HG03095 (cell line): ENCODE measurements at regions not wholly inside any gene's neighbourhood (a gene's known extent, or its start where the extent isn't known, plus 50 kb on each side); places are given as distances from the start of the nearest gene placed in this dataset.

Experiments used
- ATAC-seq: cut with Tn5 transposase; IDR thresholded peaks from one replicate; pipeline ENCODE4 v1.9.1; 2021; ENCODE audit warnings: moderate library complexity; ENCODE audit not compliant: unreplicated experiment

DNA sequence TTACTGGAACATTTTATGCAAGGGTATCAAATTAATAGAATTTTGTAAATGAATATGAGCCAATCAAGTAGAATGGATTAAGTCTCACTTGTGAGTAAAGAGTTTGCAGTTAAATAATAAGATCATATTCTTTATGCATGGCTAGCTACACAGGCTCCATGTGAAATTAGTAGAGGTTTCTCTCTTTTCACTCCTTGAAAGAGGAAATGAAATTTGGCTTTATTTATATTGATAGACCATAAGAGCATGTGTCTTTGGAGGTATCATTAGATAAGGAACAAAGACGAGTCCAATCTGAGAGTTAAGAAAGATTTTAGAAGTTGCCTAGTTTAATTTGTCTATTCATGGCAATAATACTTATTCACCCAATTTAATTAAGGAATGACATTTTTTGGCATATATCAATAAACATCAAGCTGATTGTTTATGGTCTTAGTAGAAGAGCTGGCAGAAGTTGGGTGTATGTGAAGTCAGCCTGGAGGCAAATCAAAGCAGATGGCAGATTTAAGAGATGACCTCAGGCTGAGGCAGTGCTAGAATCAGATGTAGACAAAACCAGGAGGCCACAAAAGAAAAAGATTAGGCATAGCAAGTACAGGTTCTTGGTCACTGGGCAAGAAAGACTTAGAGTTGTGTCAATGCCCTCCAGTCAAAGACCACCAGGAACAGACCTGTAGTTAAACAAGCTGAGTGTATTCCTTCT lies 406.5 kb upstream of the ARHGEF26 start:
- no peak for ATAC-seq

- ATAC-seq = no peak
Measured at GRCh38 chr3:153722157-153722556, 399.0 kb upstream of the ARHGEF26 start.

DNA sequence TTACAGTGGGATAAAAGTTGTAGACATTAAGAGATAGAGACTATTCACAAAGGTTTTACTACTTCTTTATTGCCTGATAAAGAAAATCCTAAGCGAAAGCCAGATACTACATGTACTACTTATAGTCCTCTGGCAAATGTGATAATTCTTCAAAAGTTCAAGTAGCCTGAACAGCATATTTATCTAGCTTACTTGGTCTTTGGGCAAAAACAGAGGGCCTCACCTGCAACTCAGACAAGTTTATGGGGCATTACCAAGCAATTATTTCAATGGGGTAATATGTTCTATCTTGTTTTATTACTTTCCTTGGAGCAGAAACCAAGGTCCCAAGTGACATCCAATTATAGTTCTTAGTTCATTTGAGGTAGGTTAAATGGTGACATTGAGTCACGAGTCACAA lies 390.1 kb upstream of the ARHGEF26 start:
- ATAC-seq = no peak

- ATAC-seq = no peak
Measured at GRCh38 chr3:153734777-153735551, 386.2 kb upstream of the ARHGEF26 start.

- no peak for ATAC-seq
Measured at GRCh38 chr3:153740109-153740508, 381.1 kb upstream of the ARHGEF26 start.

GRCh38 chr3:153744889-153745288 lies 376.3 kb upstream of the ARHGEF26 start:
- ATAC-seq = no peak

DNA sequence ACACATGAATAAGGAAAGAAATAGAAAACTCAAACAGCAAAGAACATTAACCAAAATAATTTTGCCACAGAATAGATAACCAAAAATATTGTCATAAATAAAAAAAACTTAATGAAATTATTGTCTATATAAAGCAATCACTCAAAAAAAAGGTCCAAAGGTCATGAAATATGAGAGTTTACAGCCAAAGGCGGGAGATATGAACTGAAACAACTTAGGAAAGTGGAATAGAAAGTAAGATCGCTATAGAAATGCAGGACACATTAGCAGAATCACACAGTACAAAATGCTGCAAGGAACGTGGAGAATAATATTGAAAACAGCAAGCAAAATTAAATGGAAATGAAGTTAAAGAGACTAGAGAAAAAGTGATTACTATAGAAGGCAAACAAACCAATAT lies 375.0 kb upstream of the ARHGEF26 start:
- ATAC-seq = no peak

DNA sequence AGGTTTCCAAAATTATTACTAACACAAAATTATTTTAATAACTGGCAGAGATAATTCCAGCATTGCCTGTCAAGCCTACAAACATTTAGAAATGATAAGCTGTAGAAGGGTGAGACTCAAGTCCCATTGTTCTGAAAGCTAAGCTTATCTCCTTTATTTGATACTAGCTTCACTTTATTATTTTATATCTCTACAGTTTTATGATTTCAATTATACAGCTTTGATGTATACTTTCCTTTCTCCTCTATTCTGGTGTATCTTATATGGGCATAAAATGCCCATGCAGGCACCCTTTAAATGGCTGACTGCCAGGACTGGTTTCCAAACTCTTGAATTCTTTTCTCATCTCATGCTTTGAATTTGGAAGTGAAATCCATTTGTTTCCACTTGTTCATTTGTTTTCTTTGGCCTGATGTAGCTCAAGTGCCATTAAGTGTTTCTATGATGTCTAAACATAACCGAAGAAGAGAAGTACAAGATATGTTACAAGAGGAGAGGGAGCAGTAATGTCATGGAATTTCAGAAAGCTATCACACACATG lies 372.1 kb upstream of the ARHGEF26 start:
- ATAC-seq = no peak

DNA sequence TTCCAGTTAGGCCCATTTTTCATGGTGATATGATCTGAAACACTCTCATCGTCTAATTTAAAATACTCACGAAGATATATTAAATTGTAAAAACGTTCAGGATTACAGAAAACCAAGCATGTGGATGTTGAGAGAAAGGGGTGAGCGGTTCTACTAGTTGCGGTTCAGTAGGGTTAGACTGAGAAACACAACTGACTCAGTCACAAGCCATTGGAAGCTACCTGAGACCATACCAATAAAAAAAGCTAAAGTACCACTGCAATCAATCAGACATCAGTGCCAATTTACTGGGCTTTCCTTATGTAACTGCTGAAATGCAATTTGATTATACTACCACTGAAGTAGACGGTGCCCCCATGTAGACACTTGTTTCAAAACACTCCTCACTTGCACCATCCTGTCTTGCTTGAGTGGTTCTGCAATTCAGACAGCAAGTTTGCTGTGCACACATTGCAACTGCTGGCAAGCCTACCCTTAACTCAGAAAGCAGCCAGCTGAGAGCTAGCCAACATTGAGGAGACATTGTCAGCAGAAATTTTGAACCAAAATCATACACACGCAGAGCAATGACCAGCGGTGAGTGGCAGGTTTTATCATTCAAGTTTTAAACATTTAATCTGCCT lies 368.7 kb upstream of the ARHGEF26 start:
- ATAC-seq = no peak

- no peak for ATAC-seq
Measured at GRCh38 chr3:153753035-153753434, 368.2 kb upstream of the ARHGEF26 start.

GRCh38 chr3:153756816-153757215 lies 364.4 kb upstream of the ARHGEF26 start:
- no peak for ATAC-seq

DNA sequence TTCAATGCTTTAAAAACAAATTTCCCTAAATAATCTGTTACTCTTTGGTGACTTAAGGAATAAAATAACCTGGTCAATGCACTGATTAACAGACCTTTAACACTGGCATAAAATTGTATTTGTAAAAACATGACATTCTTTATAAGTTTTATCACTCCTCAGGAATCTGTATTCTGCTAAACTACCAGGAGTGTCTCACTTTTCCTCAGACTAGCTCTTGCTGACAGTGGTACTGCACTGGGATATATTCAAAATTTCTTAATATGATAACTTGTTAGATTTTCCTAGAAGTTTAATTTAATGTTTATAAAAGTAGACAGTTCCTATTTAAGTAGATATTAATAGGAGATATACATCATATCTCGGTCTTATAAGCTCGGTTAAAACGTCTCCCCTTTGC lies 363.4 kb upstream of the ARHGEF26 start:
- ATAC-seq = no peak

DNA sequence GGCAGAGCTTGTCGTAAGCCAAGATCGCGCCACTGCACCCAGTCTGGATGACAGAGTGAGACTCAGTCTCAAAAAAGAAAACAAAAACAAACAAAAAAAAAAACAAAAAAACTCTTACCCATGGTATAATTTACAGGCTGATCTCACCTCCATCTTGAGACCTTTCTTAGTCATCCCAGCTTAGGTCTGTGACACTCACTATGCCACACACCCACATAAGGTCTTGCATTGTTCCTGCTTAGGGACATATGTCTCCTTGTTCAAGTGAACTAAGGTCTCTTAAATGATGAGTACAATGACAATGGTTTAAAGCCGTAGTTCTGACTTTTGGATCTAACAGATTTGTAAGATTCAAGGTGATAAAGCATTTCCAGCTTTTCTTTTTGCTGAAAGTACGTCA lies 360.2 kb upstream of the ARHGEF26 start:
- ATAC-seq = no peak

DNA sequence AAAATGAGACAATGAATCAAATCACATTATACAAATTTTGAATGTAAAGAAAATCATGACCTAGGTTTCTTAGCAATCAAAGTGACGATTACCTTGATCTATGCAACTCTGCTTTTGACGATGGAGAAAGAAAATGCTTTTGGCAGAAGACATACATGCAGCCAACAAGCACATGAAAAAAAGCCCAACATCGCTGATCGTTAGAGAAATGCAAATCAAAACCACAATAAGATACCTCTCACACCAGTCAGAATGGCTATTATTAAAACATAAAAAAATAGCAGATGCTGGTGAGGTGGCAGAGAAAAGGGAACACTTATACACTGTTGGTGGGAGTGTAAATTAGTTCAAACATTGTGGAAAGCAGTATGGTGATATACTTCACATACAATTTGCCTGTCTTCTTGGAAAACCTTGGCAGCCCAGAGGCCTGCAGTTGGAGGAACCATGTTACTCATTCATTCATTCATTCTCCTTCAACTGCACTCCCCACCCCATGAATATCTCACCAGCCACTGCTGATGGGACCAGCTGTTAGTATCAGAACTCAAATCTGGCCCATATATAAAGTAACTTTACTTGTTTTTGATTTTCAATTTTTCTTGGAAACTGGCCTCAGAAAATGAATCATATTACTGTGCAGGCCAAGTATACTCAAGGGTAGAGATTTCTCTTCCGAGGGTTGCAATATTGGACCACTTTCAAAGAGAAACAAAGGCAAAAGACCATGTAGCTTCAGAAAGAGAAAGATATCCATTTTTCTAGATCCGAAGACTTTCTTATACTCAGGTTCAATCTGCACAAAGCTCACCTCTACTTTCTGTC lies 358.6 kb upstream of the ARHGEF26 start:
- no peak for ATAC-seq

DNA sequence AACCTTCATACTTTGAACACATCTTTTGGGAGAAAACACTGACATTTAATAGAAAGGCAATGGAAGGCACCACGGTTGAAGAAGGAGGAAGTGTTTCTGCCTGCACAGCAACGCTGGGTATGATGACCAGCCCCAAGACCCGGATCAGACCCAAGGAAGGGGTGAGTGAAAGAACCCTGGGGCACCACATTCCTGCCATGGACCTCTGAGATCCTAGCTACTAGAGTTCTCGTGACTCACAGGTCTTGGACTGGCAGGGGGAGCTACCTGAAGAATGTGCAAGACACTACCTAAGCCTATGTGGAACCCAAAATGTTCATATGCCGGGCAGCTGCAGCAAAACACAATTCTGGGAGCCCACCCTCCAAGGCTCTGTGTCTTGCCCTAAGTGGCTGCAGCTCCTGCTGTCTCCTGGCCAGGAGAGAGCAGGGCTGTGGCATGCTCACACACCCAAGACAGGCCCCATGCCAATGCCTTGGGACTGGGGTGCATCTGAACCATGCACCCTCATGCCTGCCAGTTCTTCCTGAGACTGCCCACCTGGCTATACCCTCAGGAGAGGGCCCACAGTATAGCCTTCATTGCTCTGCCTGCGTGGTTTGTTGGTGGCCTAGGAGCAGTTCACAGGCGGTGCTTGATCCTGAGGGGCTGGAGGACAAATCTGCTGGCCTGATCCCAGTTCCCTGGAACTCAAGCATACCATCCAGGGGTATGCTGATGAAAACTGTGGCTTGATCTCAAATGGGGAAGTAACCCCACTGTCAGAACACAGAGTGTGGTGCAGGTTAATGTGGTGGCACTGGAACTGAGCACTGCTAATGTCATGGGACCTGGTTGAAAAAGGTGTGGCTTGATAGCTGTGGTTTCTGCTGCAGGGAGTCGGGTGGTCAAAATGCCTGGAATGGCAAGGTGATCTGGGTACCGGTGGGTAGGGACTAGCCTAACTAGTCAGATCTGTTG lies 353.3 kb upstream of the ARHGEF26 start:
- peak; percentile 10 for ATAC-seq

DNA sequence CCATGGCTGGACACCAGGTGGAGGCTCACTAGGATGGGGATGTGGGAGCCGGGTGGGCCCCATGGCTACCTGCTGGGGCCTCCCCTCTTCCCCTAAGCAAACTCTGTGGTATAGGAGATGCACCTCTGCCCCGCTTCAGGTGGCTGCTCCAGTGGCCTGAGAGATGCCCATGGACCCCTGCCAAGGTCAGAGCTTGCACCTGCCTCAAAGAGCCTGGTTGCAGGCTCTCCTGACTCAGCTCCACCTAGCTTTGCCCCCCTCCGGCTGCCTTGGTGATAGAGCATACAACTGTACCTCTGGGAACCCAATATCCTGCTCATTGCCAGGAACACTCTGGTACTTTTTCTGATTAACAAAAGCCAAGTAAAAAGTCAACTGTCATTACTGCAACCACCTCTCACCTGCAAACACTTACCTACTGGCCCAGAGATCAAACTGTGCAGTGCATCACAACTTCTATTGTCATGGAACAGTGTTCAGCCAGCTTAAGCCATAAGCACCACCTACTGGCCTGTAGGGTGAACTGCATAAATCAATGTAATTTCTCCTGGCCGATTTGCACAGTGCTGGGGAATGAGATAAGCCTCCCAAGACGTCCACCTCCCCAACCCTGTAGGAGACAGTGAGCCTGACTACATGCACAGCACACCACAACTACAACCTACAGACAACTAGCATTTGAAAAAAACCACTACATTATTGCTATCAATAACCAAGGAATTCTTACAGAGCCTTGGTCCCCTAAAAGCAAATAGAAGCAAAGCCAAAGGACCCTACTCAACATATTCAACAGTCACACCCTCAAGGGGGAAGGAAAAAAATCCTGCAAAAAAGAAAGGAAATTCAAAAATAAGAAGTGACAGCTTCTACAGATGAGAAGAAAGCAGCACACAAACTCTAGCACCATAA lies 352.4 kb upstream of the ARHGEF26 start:
- peak; percentile 94 for ATAC-seq

GRCh38 chr3:153783106-153783505 lies 338.1 kb upstream of the ARHGEF26 start:
- ATAC-seq = no peak

- no peak for ATAC-seq
Measured at GRCh38 chr3:153783741-153784480, 337.3 kb upstream of the ARHGEF26 start.
